Tibial nerve (tissue), 3 donors: ENCODE measurements at regions not wholly inside any gene's neighbourhood (a gene's known extent, or its start where the extent isn't known, plus 50 kb on each side); places are given as distances from the start of the nearest gene placed in this dataset.

ENCODE experiments used
- POLR2A ChIP-seq, 2 donors: fragments of 450-650 bp; IDR thresholded peaks; one replicate each; pipeline ENCODE4 v1.6.1; 2017; ENCODE audit warnings: antibody characterized with exemption in 2 of 2, mild to moderate bottlenecking in 2 of 2, moderate library complexity in 2 of 2
- TF ChIP-seq, protein P1 (sequence below), 5 experiments: fragments of 200-600 bp in 3 of 5; fragments of 450-650 bp in 2 of 5; sonication (generic) in 3 of 5; IDR thresholded peaks; one replicate each; pipeline ENCODE4 v1.5.1; 2016 to 2019; ENCODE audit warnings: antibody characterized with exemption in 5 of 5, mild to moderate bottlenecking in 3 of 5, moderate library complexity in 2 of 5

GRCh38 chr13:111062966-111063365 lies 52.1 kb upstream of the ARHGEF7 start:
- TF ChIP-seq, protein P1, sequence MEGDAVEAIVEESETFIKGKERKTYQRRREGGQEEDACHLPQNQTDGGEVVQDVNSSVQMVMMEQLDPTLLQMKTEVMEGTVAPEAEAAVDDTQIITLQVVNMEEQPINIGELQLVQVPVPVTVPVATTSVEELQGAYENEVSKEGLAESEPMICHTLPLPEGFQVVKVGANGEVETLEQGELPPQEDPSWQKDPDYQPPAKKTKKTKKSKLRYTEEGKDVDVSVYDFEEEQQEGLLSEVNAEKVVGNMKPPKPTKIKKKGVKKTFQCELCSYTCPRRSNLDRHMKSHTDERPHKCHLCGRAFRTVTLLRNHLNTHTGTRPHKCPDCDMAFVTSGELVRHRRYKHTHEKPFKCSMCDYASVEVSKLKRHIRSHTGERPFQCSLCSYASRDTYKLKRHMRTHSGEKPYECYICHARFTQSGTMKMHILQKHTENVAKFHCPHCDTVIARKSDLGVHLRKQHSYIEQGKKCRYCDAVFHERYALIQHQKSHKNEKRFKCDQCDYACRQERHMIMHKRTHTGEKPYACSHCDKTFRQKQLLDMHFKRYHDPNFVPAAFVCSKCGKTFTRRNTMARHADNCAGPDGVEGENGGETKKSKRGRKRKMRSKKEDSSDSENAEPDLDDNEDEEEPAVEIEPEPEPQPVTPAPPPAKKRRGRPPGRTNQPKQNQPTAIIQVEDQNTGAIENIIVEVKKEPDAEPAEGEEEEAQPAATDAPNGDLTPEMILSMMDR (IDR thresholded peaks at IDR 0.05) = no peak
- TF ChIP-seq POLR2A (IDR thresholded peaks at IDR 0.05) = no peak
